GM12878 (cell line): ENCODE measurements at regions not wholly inside any gene's neighbourhood (a gene's known extent, or its start where the extent isn't known, plus 50 kb on each side); places are given as distances from the start of the nearest gene placed in this dataset.

Source experiments
- ATAC-seq: fragments of 200-7000 bp; cut with Tn5 transposase; 3 replicates; pipeline ENCODE4 v1.9.1; 2020; ENCODE audit warnings: mild to moderate bottlenecking, moderate library complexity
- BruUV-seq: library from RNA; stranded (reverse); fragments of 400-500 nt; replicated peaks from 2 replicates; lab custom pipeline; 2021; lab: Mats Ljungman, UMichigan
- CTCF ChIA-PET: fragments of 300-600 bp; sonication (Branson Sonifier 250); formaldehyde crosslinking; extraction: SDS; loops from one replicate; lab custom pipeline; 2021; ENCODE audit warnings: inconsistent platforms; lab: Yijun Ruan, JAX
- POLR2A ChIA-PET: fragments of 350-600 bp; formaldehyde crosslinking; extraction: SDS; loops from one replicate; lab custom pipeline; 2021; ENCODE audit warnings: inconsistent platforms; lab: Charles Lee
- RAD21 ChIA-PET: fragments of 300-600 bp; sonication (Branson Sonifier 250); formaldehyde crosslinking; loops from one replicate; lab custom pipeline; 2023; ENCODE audit warnings: antibody characterized with exemption; ENCODE audit not compliant: unreplicated experiment; lab: Charles Lee
- SMC1A ChIA-PET: fragments of 300-600 bp; sonication (Branson Sonifier 250); formaldehyde crosslinking; loops from one replicate; lab custom pipeline; 2023; ENCODE audit not compliant: unreplicated experiment, uncharacterized antibody; lab: Charles Lee
- DNase-seq: peaks from one replicate; pipeline ENCODE4 v3.0.0-alpha.2; 2011; ENCODE audit warnings: low read depth, low spot score
- FAIRE-seq: peaks from 3 replicates; lab custom pipeline; 2011; peaks lifted over from hg19 to GRCh38; lab: Jason Lieb, UNC
- H2AFZ ChIP-seq: 2 replicates; pipeline ENCODE4 v1.6.0; 2011; ENCODE audit warnings: low read depth, low read length, control low read depth; ENCODE audit not compliant: control insufficient read depth
- H3K27ac ChIP-seq: 2 replicates; pipeline ENCODE4 v1.5.1; 2011; ENCODE audit warnings: control low read depth; ENCODE audit not compliant: control insufficient read depth, insufficient read depth
- H3K27me3 ChIP-seq, 2 experiments: replicated peaks in 1 of 2; 2 replicates each; pipeline versions ENCODE4 v1.6.0 to v1.6.1; 2011; ENCODE audit warnings: low read length in 1 of 2; ENCODE audit not compliant: control insufficient read depth in 2 of 2, insufficient read depth in 2 of 2
- H3K36me3 ChIP-seq, 2 experiments: 2 replicates each; pipeline ENCODE4 v1.5.1; 2011; ENCODE audit warnings: low read length in 1 of 2; ENCODE audit not compliant: control insufficient read depth in 2 of 2, insufficient read depth in 2 of 2
- H3K4me1 ChIP-seq: 2 replicates; pipeline ENCODE4 v1.6.1; 2011; ENCODE audit warnings: mild to moderate bottlenecking, low read length, moderate library complexity, mixed read lengths; ENCODE audit not compliant: control insufficient read depth, insufficient read depth
- H3K4me2 ChIP-seq: 2 replicates; pipeline ENCODE4 v1.6.0; 2011; ENCODE audit warnings: control low read depth; ENCODE audit not compliant: control insufficient read depth, insufficient read depth
- H3K4me3 ChIP-seq: fragments of 200-600 bp; sonication (generic); 2 replicates; pipeline ENCODE4 v1.5.1; 2016
- H3K79me2 ChIP-seq: 2 replicates; pipeline ENCODE4 v1.6.0; 2011; ENCODE audit warnings: low read length; ENCODE audit not compliant: control insufficient read depth, insufficient read depth
- H3K9ac ChIP-seq: 2 replicates; pipeline ENCODE4 v1.8.0; 2011; ENCODE audit warnings: low read length, control low read depth, mixed read lengths; ENCODE audit not compliant: control insufficient read depth, insufficient read depth
- H3K9me3 ChIP-seq: replicated peaks from 3 replicates; pipeline ENCODE4 v1.5.1; 2011; ENCODE audit warnings: mild to moderate bottlenecking, low read length; ENCODE audit not compliant: control insufficient read depth, insufficient read depth
- H4K20me1 ChIP-seq: 2 replicates; pipeline ENCODE4 v1.6.0; 2011; ENCODE audit not compliant: control insufficient read depth, insufficient read depth
- CHD4 ChIP-seq: fragments of 200-600 bp; sonication (generic); IDR thresholded peaks from 2 replicates; pipeline ENCODE4 v1.6.1; 2016; ENCODE audit warnings: mild to moderate bottlenecking
- EGR1 ChIP-seq, 2 experiments: IDR thresholded peaks; 1 replicate in 1 of 2; 2 replicates in 1 of 2; pipeline ENCODE4 v1.6.1; 2011 to 2012; ENCODE audit warnings: low read depth in 2 of 2, low read length in 2 of 2, borderline replicate concordance in 1 of 2, mild to moderate bottlenecking in 1 of 2, moderate library complexity in 1 of 2
- KDM1A ChIP-seq: fragments of 200-600 bp; sonication (generic); IDR thresholded peaks from 2 replicates; pipeline ENCODE4 v1.6.1; 2016; ENCODE audit warnings: borderline replicate concordance
- MEF2A ChIP-seq: IDR thresholded peaks from 2 replicates; pipeline ENCODE4 v1.6.1; 2011; ENCODE audit warnings: low read depth, mild to moderate bottlenecking, low read length, moderate library complexity; ENCODE audit not compliant: insufficient read depth
- NFYB ChIP-seq: IDR thresholded peaks from 2 replicates; pipeline ENCODE4 v1.6.1; 2011; ENCODE audit warnings: low read depth, mild to moderate bottlenecking, low read length, improper control_type of control experiment, moderate library complexity; ENCODE audit not compliant: insufficient read depth
- SPI1 ChIP-seq: IDR thresholded peaks from 2 replicates; pipeline ENCODE4 v1.6.1; 2011; ENCODE audit warnings: low read depth, mild to moderate bottlenecking, low read length, moderate library complexity, borderline replicate concordance; ENCODE audit not compliant: insufficient read depth
- SUZ12 ChIP-seq: fragments of 200-600 bp; sonication (generic); IDR thresholded peaks from one replicate; pipeline ENCODE4 v1.6.1; 2018; ENCODE audit warnings: antibody characterized with exemption, mild to moderate bottlenecking; ENCODE audit not compliant: unreplicated experiment
- TBL1XR1 ChIP-seq: IDR thresholded peaks from 2 replicates; pipeline ENCODE4 v1.6.1; 2012; ENCODE audit warnings: low read depth, low read length, improper control_type of control experiment
- ZNF24 ChIP-seq: fragments of 450-650 bp; IDR thresholded peaks from 2 replicates; pipeline ENCODE4 v1.6.1; 2017; ENCODE audit warnings: antibody characterized with exemption, mild to moderate bottlenecking
- ZZZ3 ChIP-seq: IDR thresholded peaks from 2 replicates; pipeline ENCODE4 v1.6.1; 2011; ENCODE audit warnings: low read depth; ENCODE audit not compliant: control insufficient read depth, insufficient read length
- WGBS: methylation state at CpG from one replicate; pipeline ENCODE4 v1.1.6; 2016; ENCODE audit warnings: low lambda C conversion rate; ENCODE audit not compliant: insufficient replicate concordance, insufficient coverage; ENCODE audit errors: missing lambda C conversion rate; 5-methylcytosine and 5-hydroxymethylcytosine counted together
- in situ Hi-C: fragments of 300-500 bp; cut with MboI; formaldehyde crosslinking; loops from 9 replicates; pipeline ENCODE4 v1.14.3; 2018; ENCODE audit warnings: mixed read lengths
- intact Hi-C: fragments of 100-400 bp; cut with micrococcal nuclease; formaldehyde crosslinking; loops from one replicate; pipeline ENCODE4 v1.14.2; 2022; ENCODE audit not compliant: unreplicated experiment
- TF ChIP-seq, protein P1 (sequence below): fragments of 450-650 bp; formaldehyde crosslinking; IDR thresholded peaks from 2 replicates; pipeline ENCODE4 v1.4.0; 2022; ENCODE audit warnings: mild to moderate bottlenecking, moderate library complexity
- TF ChIP-seq, protein P2 (sequence below): fragments of 450-650 bp; IDR thresholded peaks from 2 replicates; pipeline ENCODE4 v1.6.1; 2014; ENCODE audit warnings: mild to moderate bottlenecking
- TF ChIP-seq, protein P3 (sequence below): fragments of 450-650 bp; conservative IDR thresholded peaks from 2 replicates; pipeline ENCODE4 v1.6.1; 2017; ENCODE audit warnings: mild to moderate bottlenecking, moderate library complexity
- TF ChIP-seq, protein P4 (sequence below): IDR thresholded peaks from 2 replicates; pipeline ENCODE4 v1.6.1; 2011; ENCODE audit warnings: borderline replicate concordance, low read depth, mild to moderate bottlenecking, moderate library complexity, low read length; ENCODE audit not compliant: insufficient read depth, poor library complexity, severe bottlenecking

DNA sequence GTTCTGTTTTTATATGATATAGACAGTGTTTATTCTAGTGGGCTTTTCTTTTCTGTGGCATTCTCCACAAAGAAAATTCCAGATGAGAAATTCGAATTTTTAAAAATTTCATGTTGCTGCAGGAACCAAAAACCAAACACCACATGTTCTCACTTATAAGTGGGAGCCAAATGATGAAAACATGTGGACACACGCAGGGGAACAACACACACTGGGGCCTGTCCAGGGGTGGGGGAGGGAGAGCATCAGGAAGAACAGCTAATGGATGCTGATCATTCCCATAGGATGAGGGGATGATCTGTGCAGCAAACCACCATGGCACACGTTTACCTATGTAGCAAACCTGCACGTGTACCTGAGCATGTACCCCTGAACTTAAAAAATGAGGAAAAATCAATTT is 499.0 kb upstream of the SLC35B3 start:
- ChIA-PET CTCF (interaction anchor here (1.1 kb wide), 1 partner anchor 49 kb away, joined by 3 read pairs; no protein-coding TSS in a partner anchor), RAD21 (no interaction called here), POLR2A (no interaction called here), SMC1A (interaction anchor here (1.0 kb wide), 1 partner anchor 50 kb away, joined by 3 read pairs; no protein-coding TSS in a partner anchor)
- H4K20me1 ChIP-seq: no peaks in the 10 kb centered on the region
- intact Hi-C loops: no loop called here
- H3K4me3 ChIP-seq: no peak overlapping the region
- no peaks in the 10 kb centered on the region for H3K79me2 ChIP-seq
- no peaks in the 10 kb centered on the region for H3K4me1 ChIP-seq
- FAIRE-seq (no peak), DNase-seq (no peak), ATAC-seq (no peak)
- H2AFZ ChIP-seq: no peak overlapping the region
- in situ Hi-C loops: no loop called here
- 0% methylated on average over 4 of the region's 4 CpGs for WGBS
- no peaks in the 10 kb centered on the region for H3K36me3 ChIP-seq
- no peaks in the 10 kb centered on the region for H3K9me3 ChIP-seq
- no TSS peak for BruUV-seq
- no peak overlapping the region for H3K27ac ChIP-seq
- H3K9ac ChIP-seq: no peak overlapping the region
- no peak overlapping the region for H3K4me2 ChIP-seq
- H3K27me3 ChIP-seq: no peaks in the 10 kb centered on the region
- TF ChIP-seq SUZ12: no peak
- TF ChIP-seq, protein P1, sequence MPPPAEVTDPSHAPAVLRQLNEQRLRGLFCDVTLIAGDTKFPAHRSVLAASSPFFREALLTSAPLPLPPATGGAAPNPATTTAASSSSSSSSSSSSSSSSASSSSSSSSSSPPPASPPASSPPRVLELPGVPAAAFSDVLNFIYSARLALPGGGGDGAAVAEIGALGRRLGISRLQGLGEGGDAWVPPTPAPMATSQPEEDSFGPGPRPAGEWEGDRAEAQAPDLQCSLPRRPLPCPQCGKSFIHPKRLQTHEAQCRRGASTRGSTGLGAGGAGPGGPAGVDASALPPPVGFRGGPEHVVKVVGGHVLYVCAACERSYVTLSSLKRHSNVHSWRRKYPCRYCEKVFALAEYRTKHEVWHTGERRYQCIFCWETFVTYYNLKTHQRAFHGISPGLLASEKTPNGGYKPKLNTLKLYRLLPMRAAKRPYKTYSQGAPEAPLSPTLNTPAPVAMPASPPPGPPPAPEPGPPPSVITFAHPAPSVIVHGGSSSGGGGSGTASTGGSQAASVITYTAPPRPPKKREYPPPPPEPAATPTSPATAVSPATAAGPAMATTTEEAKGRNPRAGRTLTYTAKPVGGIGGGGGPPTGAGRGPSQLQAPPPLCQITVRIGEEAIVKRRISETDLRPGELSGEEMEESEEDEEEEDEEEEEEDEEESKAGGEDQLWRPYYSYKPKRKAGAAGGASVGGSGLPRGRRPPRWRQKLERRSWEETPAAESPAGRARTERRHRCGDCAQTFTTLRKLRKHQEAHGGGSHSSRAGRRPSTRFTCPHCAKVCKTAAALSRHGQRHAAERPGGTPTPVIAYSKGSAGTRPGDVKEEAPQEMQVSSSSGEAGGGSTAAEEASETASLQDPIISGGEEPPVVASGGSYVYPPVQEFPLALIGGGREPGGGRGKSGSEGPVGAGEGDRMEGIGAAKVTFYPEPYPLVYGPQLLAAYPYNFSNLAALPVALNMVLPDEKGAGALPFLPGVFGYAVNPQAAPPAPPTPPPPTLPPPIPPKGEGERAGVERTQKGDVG: no peak
- no peak for TF ChIP-seq TBL1XR1
- TF ChIP-seq NFYB: no peak
- no peak for TF ChIP-seq MEF2A
- TF ChIP-seq, protein P2, sequence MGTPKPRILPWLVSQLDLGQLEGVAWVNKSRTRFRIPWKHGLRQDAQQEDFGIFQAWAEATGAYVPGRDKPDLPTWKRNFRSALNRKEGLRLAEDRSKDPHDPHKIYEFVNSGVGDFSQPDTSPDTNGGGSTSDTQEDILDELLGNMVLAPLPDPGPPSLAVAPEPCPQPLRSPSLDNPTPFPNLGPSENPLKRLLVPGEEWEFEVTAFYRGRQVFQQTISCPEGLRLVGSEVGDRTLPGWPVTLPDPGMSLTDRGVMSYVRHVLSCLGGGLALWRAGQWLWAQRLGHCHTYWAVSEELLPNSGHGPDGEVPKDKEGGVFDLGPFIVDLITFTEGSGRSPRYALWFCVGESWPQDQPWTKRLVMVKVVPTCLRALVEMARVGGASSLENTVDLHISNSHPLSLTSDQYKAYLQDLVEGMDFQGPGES: no peak
- no peak for TF ChIP-seq ZZZ3
- TF ChIP-seq ZNF24: no peak
- TF ChIP-seq CHD4: no peak
- TF ChIP-seq, protein P3, sequence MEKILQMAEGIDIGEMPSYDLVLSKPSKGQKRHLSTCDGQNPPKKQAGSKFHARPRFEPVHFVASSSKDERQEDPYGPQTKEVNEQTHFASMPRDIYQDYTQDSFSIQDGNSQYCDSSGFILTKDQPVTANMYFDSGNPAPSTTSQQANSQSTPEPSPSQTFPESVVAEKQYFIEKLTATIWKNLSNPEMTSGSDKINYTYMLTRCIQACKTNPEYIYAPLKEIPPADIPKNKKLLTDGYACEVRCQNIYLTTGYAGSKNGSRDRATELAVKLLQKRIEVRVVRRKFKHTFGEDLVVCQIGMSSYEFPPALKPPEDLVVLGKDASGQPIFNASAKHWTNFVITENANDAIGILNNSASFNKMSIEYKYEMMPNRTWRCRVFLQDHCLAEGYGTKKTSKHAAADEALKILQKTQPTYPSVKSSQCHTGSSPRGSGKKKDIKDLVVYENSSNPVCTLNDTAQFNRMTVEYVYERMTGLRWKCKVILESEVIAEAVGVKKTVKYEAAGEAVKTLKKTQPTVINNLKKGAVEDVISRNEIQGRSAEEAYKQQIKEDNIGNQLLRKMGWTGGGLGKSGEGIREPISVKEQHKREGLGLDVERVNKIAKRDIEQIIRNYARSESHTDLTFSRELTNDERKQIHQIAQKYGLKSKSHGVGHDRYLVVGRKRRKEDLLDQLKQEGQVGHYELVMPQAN: no peak
- no peak for TF ChIP-seq KDM1A
- TF ChIP-seq, protein P4, sequence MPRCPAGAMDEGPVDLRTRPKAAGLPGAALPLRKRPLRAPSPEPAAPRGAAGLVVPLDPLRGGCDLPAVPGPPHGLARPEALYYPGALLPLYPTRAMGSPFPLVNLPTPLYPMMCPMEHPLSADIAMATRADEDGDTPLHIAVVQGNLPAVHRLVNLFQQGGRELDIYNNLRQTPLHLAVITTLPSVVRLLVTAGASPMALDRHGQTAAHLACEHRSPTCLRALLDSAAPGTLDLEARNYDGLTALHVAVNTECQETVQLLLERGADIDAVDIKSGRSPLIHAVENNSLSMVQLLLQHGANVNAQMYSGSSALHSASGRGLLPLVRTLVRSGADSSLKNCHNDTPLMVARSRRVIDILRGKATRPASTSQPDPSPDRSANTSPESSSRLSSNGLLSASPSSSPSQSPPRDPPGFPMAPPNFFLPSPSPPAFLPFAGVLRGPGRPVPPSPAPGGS: no peak
- TF ChIP-seq EGR1 (IDR thresholded peaks at IDR 0.05; ENCODE audit: borderline replicate concordance in 1 of 2, low read depth in 2 of 2, low read length in 2 of 2): no peak
- TF ChIP-seq SPI1: no peak
